IMR-90 (cell line): ENCODE measurements at regions not wholly inside any gene's neighbourhood (a gene's known extent, or its start where the extent isn't known, plus 50 kb on each side); places are given as distances from the start of the nearest gene placed in this dataset.

Source experiments
- ATAC-seq: fragments of 200-7000 bp; cut with Tn5 transposase; 2 replicates; pipeline ENCODE4 v1.9.1; 2020; ENCODE audit warnings: low read depth, mild to moderate bottlenecking, moderate library complexity
- BruUV-seq: library from RNA; stranded (reverse); fragments of 400-500 nt; replicated peaks from 2 replicates; lab custom pipeline; 2021; lab: Mats Ljungman, UMichigan
- CTCF ChIA-PET: fragments of 300-600 bp; formaldehyde crosslinking; extraction: SDS; loops from one replicate; lab custom pipeline; 2021; ENCODE audit warnings: antibody characterized with exemption; lab: Yijun Ruan, JAX
- POLR2A ChIA-PET: fragments of 300-600 bp; sonication (Branson Sonifier 250); formaldehyde crosslinking; loops from one replicate; lab custom pipeline; 2022; ENCODE audit warnings: antibody characterized with exemption; ENCODE audit not compliant: unreplicated experiment; lab: Charles Lee
- DNase-seq: peaks from one replicate; pipeline ENCODE4 v3.0.0; 2013
- H2AFZ ChIP-seq: replicated peaks from 2 replicates; pipeline ENCODE3; 2013; ENCODE audit warnings: low read length, mild to moderate bottlenecking; ENCODE audit not compliant: poor library complexity
- H2AK5ac ChIP-seq: 2 replicates; pipeline ENCODE4 v1.6.1; 2013; ENCODE audit warnings: low read depth, low read length, inconsistent platforms
- H2AK9ac ChIP-seq: replicated peaks from 2 replicates; pipeline ENCODE3; 2013; ENCODE audit warnings: mild to moderate bottlenecking, low read depth, low read length, moderate library complexity; ENCODE audit not compliant: poor library complexity
- H2BK120ac ChIP-seq: 2 replicates; pipeline ENCODE4 v1.6.1; 2013; ENCODE audit warnings: low read depth, low read length, inconsistent platforms
- H2BK15ac ChIP-seq: 3 replicates; pipeline ENCODE4 v1.6.1; 2013; ENCODE audit warnings: low read depth, low read length, inconsistent platforms
- H2BK20ac ChIP-seq: 2 replicates; pipeline ENCODE4 v1.6.1; 2013; ENCODE audit warnings: low read depth, mild to moderate bottlenecking, inconsistent platforms, low read length, moderate library complexity
- H2BK5ac ChIP-seq: 2 replicates; pipeline ENCODE4 v1.6.1; 2013; ENCODE audit warnings: mild to moderate bottlenecking, low read depth, low read length, inconsistent platforms; ENCODE audit not compliant: poor library complexity, severe bottlenecking
- H3K14ac ChIP-seq: replicated peaks from 2 replicates; pipeline ENCODE4 v1.6.1; 2013; ENCODE audit warnings: low read depth, low read length, inconsistent platforms
- H3K18ac ChIP-seq: 2 replicates; pipeline ENCODE4 v1.6.1; 2013; ENCODE audit warnings: low read depth, low read length, control low read depth
- H3K23ac ChIP-seq: 2 replicates; pipeline ENCODE4 v1.6.1; 2013; ENCODE audit warnings: low read depth, low read length, inconsistent platforms
- H3K27ac ChIP-seq: 2 replicates; pipeline ENCODE4 v1.5.1; 2013; ENCODE audit warnings: mild to moderate bottlenecking, control low read depth, low read length; ENCODE audit not compliant: insufficient read depth
- H3K27me3 ChIP-seq: 2 replicates; pipeline ENCODE4 v1.6.1; 2013; ENCODE audit warnings: low read length; ENCODE audit not compliant: control insufficient read depth, insufficient read depth
- H3K36me3 ChIP-seq: 2 replicates; pipeline ENCODE4 v1.6.1; 2013; ENCODE audit warnings: low read length, mixed read lengths; ENCODE audit not compliant: control insufficient read depth, insufficient read depth
- H3K4ac ChIP-seq: 2 replicates; pipeline ENCODE4 v1.6.1; 2013; ENCODE audit warnings: low read depth, low read length, inconsistent platforms
- H3K4me1 ChIP-seq: 2 replicates; pipeline ENCODE4 v1.6.1; 2013; ENCODE audit warnings: low read length, mixed read lengths; ENCODE audit not compliant: control insufficient read depth, insufficient read depth
- H3K4me2 ChIP-seq: 2 replicates; pipeline ENCODE4 v1.6.1; 2013; ENCODE audit warnings: low read depth, mild to moderate bottlenecking, control low read depth, low read length, moderate library complexity
- H3K4me3 ChIP-seq: 2 replicates; pipeline ENCODE4 v1.5.1; 2013; ENCODE audit warnings: low read depth, mild to moderate bottlenecking, control low read depth, low read length, moderate library complexity; ENCODE audit not compliant: insufficient read depth
- H3K56ac ChIP-seq: 2 replicates; pipeline ENCODE4 v1.6.1; 2013; ENCODE audit warnings: low read length, inconsistent platforms; ENCODE audit not compliant: insufficient read depth; ENCODE audit errors: extremely low read depth
- H3K79me1 ChIP-seq, 2 experiments: 2 replicates each; pipeline ENCODE4 v1.6.1; 2013; ENCODE audit warnings: low read length in 2 of 2, inconsistent platforms in 1 of 2, low read depth in 1 of 2
- H3K9ac ChIP-seq: 2 replicates; pipeline ENCODE4 v1.6.1; 2013; ENCODE audit warnings: low read depth, low read length, control low read depth
- H3K9me1 ChIP-seq: 2 replicates; pipeline ENCODE4 v1.6.1; 2013; ENCODE audit warnings: low read length, inconsistent platforms; ENCODE audit not compliant: insufficient read depth
- H3K9me3 ChIP-seq: 2 replicates; pipeline ENCODE4 v1.6.1; 2013; ENCODE audit warnings: low read length; ENCODE audit not compliant: control insufficient read depth, insufficient read depth
- H4K20me1 ChIP-seq: 2 replicates; pipeline ENCODE4 v1.6.1; 2013; ENCODE audit warnings: low read length, inconsistent platforms; ENCODE audit not compliant: insufficient read depth
- H4K5ac ChIP-seq: 2 replicates; pipeline ENCODE4 v1.6.1; 2013; ENCODE audit warnings: mild to moderate bottlenecking, low read depth, low read length, control low read depth
- H4K8ac ChIP-seq, 2 experiments: 2 replicates each; pipeline ENCODE4 v1.6.1; 2013; ENCODE audit warnings: low read depth in 2 of 2, low read length in 2 of 2, control low read depth in 1 of 2, inconsistent platforms in 1 of 2
- H4K91ac ChIP-seq: 2 replicates; pipeline ENCODE4 v1.6.1; 2013; ENCODE audit warnings: low read depth, low read length, inconsistent platforms; ENCODE audit not compliant: insufficient read depth
- BHLHE40 ChIP-seq: fragments of 150-350 bp; IDR thresholded peaks from 2 replicates; pipeline ENCODE4 v1.6.1; 2016; ENCODE audit warnings: mild to moderate bottlenecking, low read depth, low read length
- CHD1 ChIP-seq: IDR thresholded peaks from 2 replicates; pipeline ENCODE4 v1.6.1; 2012; ENCODE audit warnings: low read depth, low read length, improper control_type of control experiment
- FOS ChIP-seq: fragments of 150-350 bp; IDR thresholded peaks from 2 replicates; pipeline ENCODE4 v1.6.1; 2016; ENCODE audit warnings: low read depth, low read length
- MAFK ChIP-seq: IDR thresholded peaks from 2 replicates; pipeline ENCODE4 v1.6.1; 2012; ENCODE audit warnings: low read depth, low read length, improper control_type of control experiment
- MAZ ChIP-seq: IDR thresholded peaks from 2 replicates; pipeline ENCODE4 v1.6.1; 2012; ENCODE audit warnings: low read depth, mild to moderate bottlenecking, low read length, improper control_type of control experiment, moderate library complexity, borderline replicate concordance
- MXI1 ChIP-seq: IDR thresholded peaks from 2 replicates; pipeline ENCODE4 v1.6.1; 2012; ENCODE audit warnings: low read depth, mild to moderate bottlenecking, low read length, moderate library complexity, borderline replicate concordance
- NFE2L2 ChIP-seq: fragments of 150-350 bp; IDR thresholded peaks from 2 replicates; pipeline ENCODE4 v1.6.1; 2016; ENCODE audit warnings: low read depth, mild to moderate bottlenecking, low read length
- POLR2A ChIP-seq: IDR thresholded peaks from 2 replicates; pipeline ENCODE4 v1.6.1; 2012; ENCODE audit warnings: mild to moderate bottlenecking, low read depth, low read length
- RAD21 ChIP-seq: IDR thresholded peaks from 2 replicates; pipeline ENCODE4 v1.6.1; 2012; ENCODE audit warnings: low read length, improper control_type of control experiment
- RCOR1 ChIP-seq: IDR thresholded peaks from 2 replicates; pipeline ENCODE4 v1.6.1; 2012; ENCODE audit warnings: mild to moderate bottlenecking, low read length, improper control_type of control experiment; ENCODE audit not compliant: insufficient replicate concordance
- RFX5 ChIP-seq: IDR thresholded peaks from 2 replicates; pipeline ENCODE4 v1.8.0; 2012; ENCODE audit warnings: low read depth, mild to moderate bottlenecking, low read length, moderate library complexity
- SMC3 ChIP-seq: fragments of 150-350 bp; IDR thresholded peaks from 2 replicates; pipeline ENCODE4 v1.6.1; 2016; ENCODE audit warnings: low read depth, mild to moderate bottlenecking, antibody characterized with exemption, low read length, moderate library complexity
- dilution Hi-C: fragments of 300-500 bp; cut with HindIII; formaldehyde crosslinking; loops from one replicate; pipeline ENCODE4 v1.14.3; 2018; ENCODE audit warnings: low sequenced_read_pairs; ENCODE audit not compliant: unreplicated experiment
- in situ Hi-C: fragments of 300-500 bp; cut with MboI; formaldehyde crosslinking; loops from 3 replicates; pipeline ENCODE4 v1.14.3; 2019; ENCODE audit warnings: low sequenced_read_pairs, inconsistent platforms, mixed read lengths
- intact Hi-C: fragments of 100-400 bp; cut with micrococcal nuclease; formaldehyde crosslinking; loops from 2 replicates; pipeline ENCODE4 v1.10.0; 2022
- TF ChIP-seq, protein P1 (sequence below): fragments of 150-350 bp; IDR thresholded peaks from 2 replicates; pipeline ENCODE4 v1.6.1; 2016; ENCODE audit warnings: low read depth, mild to moderate bottlenecking, low read length, moderate library complexity, borderline replicate concordance
- TF ChIP-seq, protein P2 (sequence below): conservative IDR thresholded peaks from 2 replicates; pipeline ENCODE4 v1.5.1; 2012; ENCODE audit warnings: mild to moderate bottlenecking, low read depth, low read length, improper control_type of control experiment
- TF ChIP-seq, protein P3 (sequence below): fragments of 150-350 bp; IDR thresholded peaks from 2 replicates; pipeline ENCODE4 v1.6.1; 2017; ENCODE audit warnings: mild to moderate bottlenecking, antibody characterized with exemption, low read length, low read depth

DNA sequence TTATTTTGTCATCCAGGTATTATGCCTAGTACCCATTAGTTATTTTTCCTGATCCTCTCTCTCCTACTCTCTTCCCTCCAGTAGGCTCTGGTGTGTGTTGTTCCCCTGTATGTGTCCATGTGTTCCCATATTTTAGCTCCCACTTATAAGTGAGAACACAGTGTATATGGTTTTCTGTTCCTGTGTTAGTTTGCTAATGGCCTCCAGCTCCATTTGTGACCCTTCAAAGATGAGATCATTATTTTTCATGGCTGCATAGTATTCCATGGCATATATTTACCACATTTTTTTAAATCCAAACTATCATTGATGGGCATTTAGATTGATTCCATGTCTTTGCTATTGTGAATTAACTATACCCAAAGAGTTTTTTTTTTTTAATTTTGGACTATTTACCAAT lies 1675.7 kb upstream of the B3GALT2 start:
- TF ChIP-seq MAZ = no peak
- no peak for TF ChIP-seq FOS
- TF ChIP-seq, protein P1, sequence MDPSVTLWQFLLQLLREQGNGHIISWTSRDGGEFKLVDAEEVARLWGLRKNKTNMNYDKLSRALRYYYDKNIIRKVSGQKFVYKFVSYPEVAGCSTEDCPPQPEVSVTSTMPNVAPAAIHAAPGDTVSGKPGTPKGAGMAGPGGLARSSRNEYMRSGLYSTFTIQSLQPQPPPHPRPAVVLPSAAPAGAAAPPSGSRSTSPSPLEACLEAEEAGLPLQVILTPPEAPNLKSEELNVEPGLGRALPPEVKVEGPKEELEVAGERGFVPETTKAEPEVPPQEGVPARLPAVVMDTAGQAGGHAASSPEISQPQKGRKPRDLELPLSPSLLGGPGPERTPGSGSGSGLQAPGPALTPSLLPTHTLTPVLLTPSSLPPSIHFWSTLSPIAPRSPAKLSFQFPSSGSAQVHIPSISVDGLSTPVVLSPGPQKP = no peak
- TF ChIP-seq RFX5 = no peak
- TF ChIP-seq NFE2L2 = no peak
- TF ChIP-seq, protein P2, sequence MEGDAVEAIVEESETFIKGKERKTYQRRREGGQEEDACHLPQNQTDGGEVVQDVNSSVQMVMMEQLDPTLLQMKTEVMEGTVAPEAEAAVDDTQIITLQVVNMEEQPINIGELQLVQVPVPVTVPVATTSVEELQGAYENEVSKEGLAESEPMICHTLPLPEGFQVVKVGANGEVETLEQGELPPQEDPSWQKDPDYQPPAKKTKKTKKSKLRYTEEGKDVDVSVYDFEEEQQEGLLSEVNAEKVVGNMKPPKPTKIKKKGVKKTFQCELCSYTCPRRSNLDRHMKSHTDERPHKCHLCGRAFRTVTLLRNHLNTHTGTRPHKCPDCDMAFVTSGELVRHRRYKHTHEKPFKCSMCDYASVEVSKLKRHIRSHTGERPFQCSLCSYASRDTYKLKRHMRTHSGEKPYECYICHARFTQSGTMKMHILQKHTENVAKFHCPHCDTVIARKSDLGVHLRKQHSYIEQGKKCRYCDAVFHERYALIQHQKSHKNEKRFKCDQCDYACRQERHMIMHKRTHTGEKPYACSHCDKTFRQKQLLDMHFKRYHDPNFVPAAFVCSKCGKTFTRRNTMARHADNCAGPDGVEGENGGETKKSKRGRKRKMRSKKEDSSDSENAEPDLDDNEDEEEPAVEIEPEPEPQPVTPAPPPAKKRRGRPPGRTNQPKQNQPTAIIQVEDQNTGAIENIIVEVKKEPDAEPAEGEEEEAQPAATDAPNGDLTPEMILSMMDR = no peak
- TF ChIP-seq SMC3 = no peak
- TF ChIP-seq BHLHE40 = no peak
- no peak for TF ChIP-seq MAFK
- TF ChIP-seq, protein P3, sequence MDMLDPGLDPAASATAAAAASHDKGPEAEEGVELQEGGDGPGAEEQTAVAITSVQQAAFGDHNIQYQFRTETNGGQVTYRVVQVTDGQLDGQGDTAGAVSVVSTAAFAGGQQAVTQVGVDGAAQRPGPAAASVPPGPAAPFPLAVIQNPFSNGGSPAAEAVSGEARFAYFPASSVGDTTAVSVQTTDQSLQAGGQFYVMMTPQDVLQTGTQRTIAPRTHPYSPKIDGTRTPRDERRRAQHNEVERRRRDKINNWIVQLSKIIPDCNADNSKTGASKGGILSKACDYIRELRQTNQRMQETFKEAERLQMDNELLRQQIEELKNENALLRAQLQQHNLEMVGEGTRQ = no peak
- TF ChIP-seq POLR2A = no peak
- TF ChIP-seq CHD1 = no peak
- TF ChIP-seq RAD21 = no peak
- no peak for TF ChIP-seq MXI1
- no peak for TF ChIP-seq RCOR1

More for the DNA sequence above, 1675.7 kb upstream of the B3GALT2 start:
- Histone ChIP-seq H4K8ac (no peak overlapping the region), H3K23ac (no peak overlapping the region), H3K9me3 (no peaks in the 10 kb centered on the region), H4K5ac (no peak overlapping the region), H4K20me1 (no peaks in the 10 kb centered on the region), H3K9me1 (no peaks in the 10 kb centered on the region), H3K4ac (no peak overlapping the region), H3K27me3 (no peaks in the 10 kb centered on the region), H3K56ac (no peak overlapping the region), H2AFZ (no peak overlapping the region), H3K79me1 (no peaks in the 10 kb centered on the region), H3K14ac (no peak overlapping the region), H2BK20ac (no peak overlapping the region), H2BK5ac (no peak overlapping the region), H3K4me1 (no peaks in the 10 kb centered on the region), H3K9ac (no peak overlapping the region), H2BK15ac (no peak overlapping the region), H3K4me2 (no peak overlapping the region), H4K91ac (no peak overlapping the region), H3K4me3 (no peak overlapping the region), H2AK5ac (no peak overlapping the region), H2BK120ac (no peak overlapping the region), H3K36me3 (no peaks in the 10 kb centered on the region), H3K27ac (no peak overlapping the region), H3K18ac (no peak overlapping the region), H2AK9ac (no peak overlapping the region)
- DNase-seq (no peak), ATAC-seq (no peak)
- in situ Hi-C loops = no loop called here
- dilution Hi-C loops = no loop called here
- ChIA-PET CTCF (no interaction called here), POLR2A (no interaction called here)
- BruUV-seq = no TSS peak
- intact Hi-C loops = no loop called here
